OCI-LY7 (cell line): ENCODE measurements at regions not wholly inside any gene's neighbourhood (a gene's known extent, or its start where the extent isn't known, plus 50 kb on each side); places are given as distances from the start of the nearest gene placed in this dataset.

Experiments used
- BruUV-seq: library from RNA; stranded (reverse); fragments of 400-500 nt; replicated peaks from 2 replicates; lab custom pipeline; 2021; lab: Mats Ljungman, UMichigan
- CTCF ChIA-PET: fragments of 300-600 bp; sonication (Branson Sonifier 250); formaldehyde crosslinking; loops from one replicate; lab custom pipeline; 2022; ENCODE audit warnings: antibody characterized with exemption; ENCODE audit not compliant: unreplicated experiment; lab: Charles Lee
- POLR2A ChIA-PET: fragments of 300-600 bp; sonication (Branson Sonifier 250); formaldehyde crosslinking; loops from one replicate; lab custom pipeline; 2022; ENCODE audit warnings: antibody characterized with exemption; lab: Charles Lee
- DNase-seq: peaks from one replicate; pipeline ENCODE4 v3.0.0-alpha.2; 2015; ENCODE audit warnings: low spot score
- H2AFZ ChIP-seq: fragments of 200-600 bp; sonication (generic), shearing (Covaris generic); 2 replicates; pipeline ENCODE4 v1.6.1; 2014; ENCODE audit warnings: mild to moderate bottlenecking, antibody characterized with exemption, low read length, moderate library complexity
- H3K27ac ChIP-seq: fragments of 200-600 bp; sonication (generic); 2 replicates; pipeline ENCODE4 v1.5.1; 2014; ENCODE audit warnings: mixed run types, low read depth, mild to moderate bottlenecking, moderate library complexity, low read length, inconsistent platforms; ENCODE audit not compliant: poor library complexity, severe bottlenecking
- H3K36me3 ChIP-seq: fragments of 200-600 bp; sonication (generic); 2 replicates; pipeline ENCODE4 v1.6.1; 2014; ENCODE audit warnings: mild to moderate bottlenecking, antibody characterized with exemption, low read length, moderate library complexity, mixed read lengths; ENCODE audit not compliant: insufficient read depth
- H3K4me1 ChIP-seq: fragments of 200-600 bp; sonication (generic); 2 replicates; pipeline ENCODE4 v1.5.1; 2014; ENCODE audit warnings: mild to moderate bottlenecking, low read length; ENCODE audit not compliant: insufficient read depth, poor library complexity, severe bottlenecking
- H3K4me2 ChIP-seq: fragments of 200-600 bp; sonication (generic); 2 replicates; pipeline ENCODE4 v1.6.1; 2014; ENCODE audit warnings: mild to moderate bottlenecking, low read length
- H3K4me3 ChIP-seq: fragments of 200-600 bp; sonication (generic); 2 replicates; pipeline ENCODE4 v1.5.1; 2014; ENCODE audit warnings: mild to moderate bottlenecking, low read depth, low read length; ENCODE audit not compliant: poor library complexity, severe bottlenecking
- H3K79me2 ChIP-seq: fragments of 200-600 bp; sonication (generic); 2 replicates; pipeline ENCODE4 v1.6.1; 2016; ENCODE audit warnings: low read depth, mild to moderate bottlenecking, low read length, moderate library complexity, mixed read lengths; ENCODE audit not compliant: insufficient read depth
- H3K9me2 ChIP-seq: fragments of 200-600 bp; sonication (generic); 2 replicates; pipeline ENCODE4 v1.6.1; 2016; ENCODE audit warnings: mild to moderate bottlenecking, low read length, mixed read lengths; ENCODE audit not compliant: insufficient read depth
- H3K9me3 ChIP-seq: fragments of 200-600 bp; sonication (generic); 2 replicates; pipeline ENCODE4 v1.6.1; 2014; ENCODE audit warnings: mild to moderate bottlenecking, mixed run types, low read length, mixed read lengths
- H4K20me1 ChIP-seq: fragments of 200-600 bp; sonication (generic); 2 replicates; pipeline ENCODE4 v1.6.1; 2014; ENCODE audit warnings: mild to moderate bottlenecking, antibody characterized with exemption, low read length, moderate library complexity, mixed read lengths; ENCODE audit not compliant: insufficient read depth
- CTCF ChIP-seq: fragments of 200-600 bp; sonication (generic); conservative IDR thresholded peaks from 2 replicates; pipeline ENCODE4 v1.5.1; 2014; ENCODE audit warnings: mild to moderate bottlenecking, antibody characterized with exemption, low read length, moderate library complexity, mixed read lengths
- EZH2phosphoT487 ChIP-seq: fragments of 200-600 bp; sonication (generic); IDR thresholded peaks from 2 replicates; pipeline ENCODE4 v1.6.1; 2018; ENCODE audit warnings: low read depth, borderline replicate concordance, mild to moderate bottlenecking, mixed run types, antibody characterized with exemption, low read length, moderate library complexity, mixed read lengths
- intact Hi-C: fragments of 100-400 bp; cut with micrococcal nuclease; formaldehyde crosslinking; loops from one replicate; pipeline ENCODE4 v1.10.0; 2022; ENCODE audit not compliant: unreplicated experiment

- intact Hi-C loops = no loop called here
- no peak for TF ChIP-seq CTCF
- no peak for TF ChIP-seq EZH2phosphoT487
- no peak overlapping the region for H3K27ac ChIP-seq
- no peak overlapping the region for H3K4me2 ChIP-seq
- no peaks in the 10 kb centered on the region for H3K9me2 ChIP-seq
- ChIA-PET CTCF (no interaction called here), POLR2A (no interaction called here)
- no peaks in the 10 kb centered on the region for H3K9me3 ChIP-seq
- H3K4me1 ChIP-seq = peaks cover 50% of the 10 kb centered on the region
- BruUV-seq = no TSS peak
- no peaks in the 10 kb centered on the region for H3K79me2 ChIP-seq
- no peak for DNase-seq
- H3K36me3 ChIP-seq = no peaks in the 10 kb centered on the region
- H2AFZ ChIP-seq = no peak overlapping the region
- no peak overlapping the region for H3K4me3 ChIP-seq
- H4K20me1 ChIP-seq = no peaks in the 10 kb centered on the region
Observed at GRCh38 chr17:77375917-77376651, 235.3 kb downstream of the SEC14L1 start.

- Histone ChIP-seq H3K4me3 (no peak overlapping the region), H3K36me3 (no peaks in the 10 kb centered on the region), H3K79me2 (no peaks in the 10 kb centered on the region), H3K4me1 (peaks cover 50% of the 10 kb centered on the region), H4K20me1 (no peaks in the 10 kb centered on the region), H3K4me2 (no peak overlapping the region), H3K27ac (no peak overlapping the region), H3K9me3 (no peaks in the 10 kb centered on the region), H2AFZ (no peak overlapping the region), H3K9me2 (no peaks in the 10 kb centered on the region)
- intact Hi-C loops = no loop called here
- BruUV-seq = no TSS peak
- no peak for DNase-seq
- POLR2A ChIA-PET = no interaction called here
- CTCF ChIA-PET = no interaction called here
- TF ChIP-seq EZH2phosphoT487 = no peak
- TF ChIP-seq CTCF = no peak
Observed at GRCh38 chr17:77376795-77377709, 236.3 kb downstream of the SEC14L1 start.
